ENCODE measurements at regions not wholly inside any gene's neighbourhood (a gene's known extent, or its start where the extent isn't known, plus 50 kb on each side); places are given as distances from the start of the nearest gene placed in this dataset.
"Not testable (repeated sequence)": the region's sequence is repeated elsewhere in the genome, so short reads cannot be mapped to it uniquely, and the experiment has no call there.

DNA sequence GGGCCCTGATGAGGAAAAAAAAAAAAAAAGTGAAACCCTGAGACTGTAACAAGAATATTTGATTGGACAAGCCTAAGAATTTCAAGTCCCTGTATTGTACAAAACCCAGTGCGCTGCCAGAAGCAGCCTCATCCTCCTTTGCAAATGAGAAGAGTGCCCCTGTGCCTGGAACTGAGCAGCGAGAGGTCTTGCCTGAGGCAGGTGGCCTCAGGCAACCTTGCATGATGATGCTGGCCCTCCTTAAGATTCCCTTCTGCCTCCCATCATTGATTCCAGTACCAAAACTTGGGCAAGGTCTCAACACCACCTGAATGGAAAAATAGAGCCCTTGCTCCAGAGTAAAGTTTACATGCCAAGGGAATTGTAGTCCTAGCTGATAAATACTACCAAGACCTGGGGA is 129.6 kb upstream of the RAB4A start:
- DNase-seq = no peak

DNA sequence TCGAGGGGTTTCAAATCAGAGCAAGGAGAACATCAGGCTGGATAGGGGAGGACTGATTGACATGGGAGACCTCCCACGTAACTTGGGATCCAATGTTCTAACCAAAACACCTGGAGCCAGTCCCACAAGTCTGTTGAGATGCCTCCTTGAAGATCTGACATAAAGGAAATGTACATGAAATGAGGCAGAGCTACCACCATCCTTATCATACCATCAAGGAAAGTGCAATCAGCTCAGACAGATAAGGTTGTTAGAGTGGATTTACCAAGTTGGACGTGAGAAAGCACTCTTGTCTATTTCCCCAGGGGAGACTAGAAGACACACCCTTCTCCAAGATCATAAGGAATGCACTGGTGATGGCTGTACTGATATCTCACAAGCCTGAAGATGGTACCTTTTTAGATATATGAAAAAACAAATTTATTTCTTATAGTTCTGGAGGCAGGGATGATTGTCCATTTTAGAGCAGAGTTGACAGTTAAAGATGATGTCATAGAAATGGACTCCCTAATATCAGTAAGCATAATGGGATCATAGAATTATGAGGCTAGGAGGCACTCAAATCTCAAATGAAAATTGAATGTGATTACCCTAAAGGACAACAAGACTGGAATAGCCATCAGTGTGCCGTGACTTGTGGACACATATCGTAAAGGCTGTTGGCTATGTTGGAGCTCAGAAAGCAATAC is 129.1 kb upstream of the RAB4A start:
- no peak for DNase-seq

DNA sequence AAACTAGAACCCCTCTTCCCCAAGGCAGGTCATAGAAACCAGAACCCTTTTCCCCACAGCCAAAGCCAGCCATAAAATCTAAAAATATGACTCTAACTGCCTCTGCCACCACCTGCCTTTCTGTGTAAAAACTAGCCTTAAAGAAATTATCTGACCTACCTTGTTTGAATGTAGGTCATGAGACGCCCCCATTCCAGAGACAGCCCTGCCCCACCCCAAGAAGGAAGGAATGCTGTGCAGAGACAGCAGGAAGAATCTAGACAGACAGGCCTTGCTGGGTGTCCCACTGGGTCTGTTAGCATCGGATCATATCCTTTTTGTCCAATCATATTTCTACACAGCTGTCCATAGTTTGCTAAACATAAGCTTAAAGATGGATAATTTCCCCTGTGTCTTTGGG is 128.4 kb upstream of the RAB4A start:
- no peak for DNase-seq

DNA sequence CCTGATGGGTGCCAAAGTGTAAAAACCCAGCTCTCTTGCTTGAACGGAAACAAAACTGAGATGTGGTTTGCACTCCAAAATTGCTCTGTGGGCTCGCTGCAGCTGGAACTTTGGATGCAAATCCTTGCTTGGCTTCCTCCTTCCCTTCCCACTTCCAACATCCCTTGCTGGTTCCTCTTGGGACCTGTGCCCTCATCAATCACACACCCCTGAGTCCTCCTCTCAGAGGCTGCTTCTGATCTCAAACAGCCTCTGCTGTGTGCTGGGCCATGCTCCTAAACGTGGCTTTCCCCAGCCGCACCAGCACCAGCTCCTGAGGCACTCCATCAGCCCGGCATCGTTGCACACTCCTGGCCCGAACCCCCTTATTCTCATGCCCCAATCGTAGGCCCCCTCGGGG is 124.3 kb upstream of the RAB4A start:
- no peak for DNase-seq

DNA sequence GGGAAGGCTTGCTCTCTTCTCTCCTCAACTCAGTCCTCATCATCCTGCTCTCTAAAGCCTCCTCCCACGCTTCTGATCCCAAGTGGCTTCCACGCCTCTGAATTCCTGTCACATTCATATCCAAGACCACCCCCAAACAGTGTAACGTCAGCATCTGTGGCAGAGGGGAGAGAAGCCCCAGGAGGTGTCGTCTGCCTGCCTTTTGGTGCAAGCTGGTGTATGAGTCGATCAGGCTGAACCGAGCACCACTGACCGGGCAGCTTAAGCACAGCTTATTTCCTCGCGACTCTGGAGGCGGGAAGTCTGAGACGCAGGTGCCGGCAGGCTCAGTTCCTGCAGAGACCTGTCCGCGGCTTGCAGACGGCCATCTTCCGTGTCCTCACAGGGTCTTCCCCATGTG is 123.8 kb upstream of the RAB4A start:
- DNase-seq = no peak

DNA sequence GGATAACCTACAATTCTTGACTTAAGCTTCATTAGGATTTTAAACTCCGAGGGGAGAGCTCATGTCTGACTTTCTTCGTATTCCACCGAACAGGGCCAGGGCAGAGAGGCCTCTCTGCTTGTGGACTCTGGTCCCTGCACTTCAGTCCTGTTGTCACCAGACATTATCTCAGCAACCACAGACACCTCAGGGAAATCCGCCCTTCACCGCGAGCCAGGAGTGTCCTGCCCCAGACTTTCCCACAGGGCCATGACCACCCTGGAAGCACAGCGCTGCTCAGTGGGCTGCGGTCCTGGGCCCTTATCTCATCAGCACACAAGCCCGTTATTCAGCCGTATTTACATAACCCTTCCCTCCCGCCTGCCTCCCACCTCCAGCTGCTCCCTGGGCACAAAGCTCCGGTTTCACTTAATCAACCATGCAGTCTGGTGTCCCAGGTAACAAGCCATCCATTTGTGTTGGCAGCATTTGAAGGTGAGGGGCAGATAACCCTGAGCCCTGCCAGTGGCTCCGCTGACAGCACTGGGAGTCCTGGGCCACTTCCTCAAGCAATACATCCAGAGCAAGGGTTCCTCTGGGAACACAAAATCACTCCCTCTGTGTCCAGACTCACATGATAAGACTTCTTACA is 122.8 kb upstream of the RAB4A start:
- peak; percentile 73 for DNase-seq

DNA sequence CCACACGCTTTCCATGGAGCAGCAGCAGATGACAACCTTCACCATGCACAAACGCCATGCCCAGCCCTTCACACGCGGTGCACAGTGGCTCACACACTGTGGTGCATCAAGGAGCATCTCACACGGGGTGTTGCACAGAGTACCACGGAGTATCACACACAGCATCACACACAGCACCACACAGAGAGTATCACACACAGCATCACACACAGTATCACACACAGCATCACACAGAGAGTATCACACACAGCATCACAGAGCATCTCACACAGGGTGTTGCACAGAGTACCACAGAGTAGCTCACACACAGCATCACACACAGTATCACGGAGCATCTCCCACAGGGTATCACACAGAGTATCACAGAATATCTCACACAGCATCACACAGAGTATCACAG is 122.2 kb upstream of the RAB4A start:
- DNase-seq = no peak

DNA sequence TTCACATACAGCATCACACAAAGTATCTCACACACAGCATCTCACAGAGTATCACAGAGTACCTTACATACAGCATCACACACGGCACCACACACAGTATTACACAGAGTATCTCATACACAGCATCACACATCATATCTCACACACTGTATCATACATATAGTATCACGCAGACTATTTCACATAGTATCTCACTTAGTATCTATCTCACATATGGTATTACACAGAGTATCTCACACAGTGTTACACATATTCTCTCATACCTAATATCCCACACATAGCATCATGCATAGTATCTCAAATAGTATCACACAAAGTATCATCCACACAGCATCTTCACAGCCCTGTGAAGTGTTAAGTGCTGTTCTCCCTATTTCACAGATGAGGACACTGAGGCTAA is 121.5 kb upstream of the RAB4A start:
- no peak for DNase-seq

DNA sequence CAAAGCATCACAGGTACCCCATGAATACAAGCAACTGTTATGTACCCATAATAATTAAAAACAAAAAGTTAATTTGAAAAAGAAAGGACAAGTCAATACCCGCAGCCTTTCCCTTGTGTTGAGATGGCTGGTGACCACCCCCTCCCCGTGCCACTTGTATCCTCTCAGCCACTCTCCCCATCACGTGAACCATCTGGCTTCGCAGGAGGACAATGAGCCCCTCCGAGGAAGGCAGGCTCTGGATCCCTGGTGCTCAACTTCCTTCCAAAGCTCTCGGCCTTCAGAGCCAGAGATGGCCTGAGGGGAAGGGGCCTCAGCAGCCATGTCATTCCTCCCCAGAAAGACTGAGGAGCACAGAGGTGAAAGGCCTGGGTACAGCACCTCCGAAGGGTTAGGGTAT is 120.4 kb upstream of the RAB4A start:
- no peak for DNase-seq

DNA sequence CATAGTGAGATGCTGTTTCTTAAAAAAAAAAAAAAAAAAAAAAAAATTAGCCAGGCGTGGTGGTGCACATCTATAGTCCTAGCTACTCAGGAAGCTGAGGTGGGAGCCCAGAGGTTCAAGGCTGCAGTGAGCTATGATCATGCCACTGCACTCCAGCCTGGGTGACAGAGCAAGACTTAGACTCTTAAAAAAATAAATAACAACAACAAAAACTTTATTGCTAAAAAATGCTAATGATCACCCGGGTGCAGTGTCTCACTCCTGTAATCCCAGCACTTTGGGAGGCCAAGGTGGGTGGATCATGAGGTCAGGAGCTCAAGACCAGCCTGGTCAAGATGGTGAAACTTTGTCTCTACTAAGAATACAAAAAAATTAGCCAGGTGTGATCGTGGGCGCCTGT is 119.5 kb upstream of the RAB4A start:
- not testable (repeated sequence) for DNase-seq

DNA sequence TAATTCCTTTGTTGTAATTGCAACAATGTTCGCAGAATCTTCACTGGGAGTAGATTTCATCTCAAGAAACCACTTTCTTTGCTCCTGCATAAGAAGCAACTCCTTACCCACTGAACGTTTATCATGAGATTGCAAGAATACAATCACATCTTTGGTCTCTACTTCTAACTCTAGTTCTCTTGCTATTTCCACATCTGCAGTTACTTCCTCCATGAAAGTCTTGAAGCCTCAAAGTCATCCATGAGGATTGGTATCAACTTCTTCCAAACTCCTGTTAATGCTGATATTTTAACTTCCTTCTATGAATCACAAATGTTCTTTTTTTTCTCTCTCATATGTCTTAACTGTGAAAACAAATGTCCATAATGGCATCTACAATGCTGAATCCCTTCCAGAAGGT is 118.6 kb upstream of the RAB4A start:
- no peak for DNase-seq

DNA sequence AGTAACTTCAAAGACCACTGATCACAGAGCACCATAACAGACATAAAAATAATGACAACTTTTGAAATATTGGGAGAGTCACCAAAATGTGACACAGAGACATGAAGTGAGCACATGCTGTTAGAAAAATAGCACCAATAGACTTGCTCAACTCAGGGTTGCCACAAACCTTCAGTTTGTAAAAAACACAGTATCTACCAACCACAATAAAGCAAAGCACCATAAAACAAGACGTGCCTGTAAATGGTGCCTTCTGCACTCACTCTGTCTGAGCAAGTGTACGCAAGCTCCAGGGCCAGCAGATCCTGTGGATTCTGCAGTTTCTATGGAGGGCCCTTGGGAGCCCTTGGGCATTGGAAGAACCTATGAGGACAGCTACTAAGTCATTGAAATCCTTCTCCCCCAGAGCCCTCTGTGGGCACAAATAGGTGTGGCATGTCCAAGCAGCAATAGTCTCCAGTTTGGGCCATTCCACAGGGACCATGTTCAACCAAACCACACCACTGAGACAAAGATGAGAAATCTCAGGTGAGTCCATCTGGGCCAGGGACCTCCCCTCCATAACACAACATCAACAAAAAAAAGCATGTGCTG is 116.9 kb upstream of the RAB4A start:
- no peak for DNase-seq

DNA sequence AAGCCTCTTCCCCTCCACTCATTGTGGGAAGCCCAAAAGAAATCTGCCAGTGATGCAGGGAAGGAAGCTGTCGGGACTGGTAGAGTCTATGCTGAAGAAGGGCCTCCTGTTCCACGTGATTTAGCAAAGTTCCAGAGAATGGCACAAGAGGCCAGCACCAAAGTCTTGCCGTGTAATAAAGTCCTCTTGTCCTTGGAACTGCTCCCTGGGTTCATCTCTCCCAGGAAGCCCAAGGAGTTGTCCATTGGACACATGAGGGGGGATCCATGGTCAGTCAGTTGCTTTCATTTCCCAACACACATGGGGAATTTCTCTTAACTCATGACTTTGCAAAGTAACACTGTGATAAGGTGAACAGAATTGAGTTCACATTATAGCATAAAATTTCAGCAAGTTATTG is 116.1 kb upstream of the RAB4A start:
- no peak for DNase-seq

DNA sequence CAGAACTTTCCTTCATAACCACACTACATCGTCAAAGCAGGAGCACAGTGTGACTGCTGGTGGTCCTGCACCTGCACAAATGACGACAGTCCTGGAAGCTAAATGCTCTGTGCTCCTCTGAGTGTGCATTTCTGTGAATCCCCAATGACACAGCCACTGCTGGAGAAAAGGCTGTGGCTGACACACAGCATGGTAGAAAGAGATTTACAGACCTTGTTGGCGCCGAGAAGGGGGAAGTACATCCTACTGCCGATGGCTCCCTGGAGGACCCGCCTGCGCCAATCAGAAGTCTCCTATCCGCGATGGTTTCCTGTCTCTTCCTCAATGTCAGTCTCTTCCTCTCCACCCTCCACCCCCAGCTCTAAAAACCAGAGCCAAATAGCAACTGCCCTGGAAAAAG is 115.4 kb upstream of the RAB4A start:
- no peak for DNase-seq

DNA sequence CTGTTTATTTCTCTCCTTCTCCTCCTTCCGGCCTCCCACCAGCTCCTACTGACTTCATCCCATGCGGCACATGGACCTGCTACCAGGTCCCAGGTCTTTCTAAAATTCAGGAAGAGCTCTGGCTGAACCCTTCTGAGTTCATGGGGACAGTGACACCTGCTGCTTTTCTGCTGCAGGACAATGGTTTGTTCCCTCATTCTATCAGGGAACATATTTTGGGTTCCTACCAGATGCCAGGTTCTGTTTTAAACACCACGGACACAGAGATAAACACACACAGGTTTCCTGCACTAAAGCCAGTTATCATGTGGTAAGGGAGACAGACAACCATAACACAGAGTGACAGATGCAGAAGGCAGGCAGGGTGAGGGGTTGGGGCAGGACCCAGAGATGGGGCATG is 114.0 kb upstream of the RAB4A start:
- no peak for DNase-seq

DNA sequence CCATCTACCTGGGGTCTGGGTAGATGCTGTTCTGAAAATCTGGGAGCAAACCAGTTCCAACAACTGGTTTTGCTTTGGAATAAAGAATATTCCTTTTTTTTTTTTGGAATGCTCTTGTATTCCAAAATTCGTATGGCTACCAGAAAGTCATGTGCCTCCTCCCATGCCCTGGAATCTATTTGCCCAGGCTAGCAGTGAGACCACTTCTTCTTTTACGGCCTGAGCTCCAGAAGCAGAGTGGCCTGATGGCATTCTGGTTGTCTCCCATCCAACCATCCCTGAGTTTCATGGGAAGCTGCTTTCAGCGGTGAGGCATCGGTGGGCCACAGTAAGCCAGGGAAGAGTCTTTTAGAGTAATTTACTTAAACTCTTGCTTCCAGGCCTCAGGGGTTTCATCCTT is 113.4 kb upstream of the RAB4A start:
- DNase-seq = no peak

DNA sequence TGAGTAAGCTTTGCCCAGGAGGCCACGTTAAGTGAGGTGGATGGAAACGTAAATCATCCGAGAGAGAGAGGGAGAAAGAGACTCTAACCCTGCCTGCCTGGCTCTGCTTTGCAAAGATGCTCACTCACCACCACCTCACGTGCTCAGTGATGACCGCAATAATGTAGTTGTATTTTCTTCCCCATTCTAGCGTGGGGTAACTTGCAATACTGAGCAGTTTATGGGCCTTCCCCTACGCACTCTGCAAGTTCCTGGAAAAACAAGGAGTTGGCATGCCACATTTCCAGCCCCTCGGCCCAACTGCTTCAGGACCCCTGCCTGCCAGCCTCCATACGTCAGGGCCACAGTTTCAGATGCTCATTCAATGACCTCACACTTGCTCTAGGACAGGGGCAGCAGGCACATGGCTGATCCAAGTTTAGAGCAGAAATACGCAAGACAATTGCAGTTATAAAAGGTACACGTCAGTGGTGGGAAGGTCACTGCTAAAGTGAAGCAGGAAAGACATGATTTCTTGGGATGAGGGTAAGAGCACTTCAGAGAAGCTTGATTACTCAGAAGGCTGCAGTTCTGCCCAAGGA is 112.5 kb upstream of the RAB4A start:
- DNase-seq = no peak

DNA sequence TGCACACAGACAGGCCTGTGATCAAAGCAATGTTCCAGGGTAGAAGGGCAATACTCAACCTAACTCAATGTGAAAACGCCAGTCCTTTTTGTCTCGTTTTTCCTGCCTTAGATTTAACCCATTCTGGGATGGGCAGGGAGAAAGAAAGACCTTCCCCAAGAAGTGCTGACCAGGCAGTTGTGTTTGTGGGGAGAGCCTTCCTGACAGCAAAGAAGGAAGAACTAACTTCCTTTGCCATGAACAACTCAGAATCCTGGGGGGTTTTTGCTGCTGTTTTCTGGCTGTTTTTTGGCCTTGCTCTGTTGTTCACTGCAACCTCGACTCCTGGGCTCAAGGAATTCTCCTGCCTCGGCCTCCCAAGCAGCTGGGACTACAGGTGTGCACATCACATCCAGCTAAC is 112.0 kb upstream of the RAB4A start:
- DNase-seq = no peak

DNA sequence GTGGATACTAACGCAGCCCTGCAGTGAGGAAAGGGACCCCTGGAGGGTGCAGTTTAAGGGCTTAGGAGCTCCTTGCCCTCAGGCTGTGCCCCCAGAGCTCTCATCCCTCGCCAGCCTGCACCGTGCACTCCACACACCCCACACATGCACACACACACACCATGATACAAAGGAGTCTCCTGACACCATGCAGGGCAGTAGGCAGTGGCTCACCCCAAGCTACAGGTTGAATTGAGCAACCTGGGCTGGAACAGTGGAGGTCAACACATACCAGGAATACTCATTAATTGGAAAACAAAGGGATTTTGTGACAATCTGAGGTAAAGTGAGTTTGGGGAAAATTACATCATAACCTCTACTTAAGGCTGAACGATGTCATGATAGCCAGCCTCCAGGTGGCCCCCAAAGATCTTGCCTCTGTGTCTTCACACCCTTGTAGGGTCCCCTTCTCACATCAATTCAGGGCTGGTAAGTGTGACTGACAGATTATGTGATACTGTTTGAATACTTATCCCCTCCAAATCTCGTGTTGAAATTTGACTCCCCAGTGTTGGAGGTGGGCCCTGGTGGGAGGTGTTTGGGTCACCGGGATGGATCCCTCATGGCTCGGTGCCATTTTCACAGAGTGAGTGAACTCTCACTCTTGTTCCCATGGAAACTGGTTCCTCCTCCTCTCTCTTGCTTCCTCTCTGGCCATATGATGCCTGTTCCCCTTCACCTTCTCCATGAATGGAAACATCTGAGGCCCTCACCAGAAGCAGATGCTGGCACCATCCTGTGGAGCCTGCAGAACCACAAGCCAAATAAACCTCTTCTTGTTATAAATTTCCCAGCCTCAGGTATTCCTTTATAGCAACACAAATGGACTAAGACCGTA is 111.0 kb upstream of the RAB4A start:
- DNase-seq = no peak

DNA sequence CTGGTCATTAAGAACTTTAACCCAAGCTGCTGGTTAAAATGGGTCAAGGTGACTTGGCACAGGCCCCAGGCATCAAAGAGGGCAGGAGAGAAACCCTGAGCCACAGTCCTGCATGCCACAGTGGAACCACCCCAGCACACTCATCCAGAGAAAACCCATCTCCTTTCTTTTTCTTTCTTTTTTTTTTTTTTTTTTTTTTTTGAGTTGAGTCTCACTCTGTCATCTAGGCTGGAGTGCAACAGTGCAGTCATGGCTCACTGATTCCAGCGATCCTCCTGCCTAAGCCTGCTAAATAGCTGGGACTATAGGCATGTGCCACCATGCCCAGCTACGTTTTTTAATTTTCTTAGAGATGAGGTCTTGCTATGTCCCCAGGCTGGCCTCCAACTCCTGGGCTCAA is 109.2 kb upstream of the RAB4A start:
- no peak for DNase-seq

DNA sequence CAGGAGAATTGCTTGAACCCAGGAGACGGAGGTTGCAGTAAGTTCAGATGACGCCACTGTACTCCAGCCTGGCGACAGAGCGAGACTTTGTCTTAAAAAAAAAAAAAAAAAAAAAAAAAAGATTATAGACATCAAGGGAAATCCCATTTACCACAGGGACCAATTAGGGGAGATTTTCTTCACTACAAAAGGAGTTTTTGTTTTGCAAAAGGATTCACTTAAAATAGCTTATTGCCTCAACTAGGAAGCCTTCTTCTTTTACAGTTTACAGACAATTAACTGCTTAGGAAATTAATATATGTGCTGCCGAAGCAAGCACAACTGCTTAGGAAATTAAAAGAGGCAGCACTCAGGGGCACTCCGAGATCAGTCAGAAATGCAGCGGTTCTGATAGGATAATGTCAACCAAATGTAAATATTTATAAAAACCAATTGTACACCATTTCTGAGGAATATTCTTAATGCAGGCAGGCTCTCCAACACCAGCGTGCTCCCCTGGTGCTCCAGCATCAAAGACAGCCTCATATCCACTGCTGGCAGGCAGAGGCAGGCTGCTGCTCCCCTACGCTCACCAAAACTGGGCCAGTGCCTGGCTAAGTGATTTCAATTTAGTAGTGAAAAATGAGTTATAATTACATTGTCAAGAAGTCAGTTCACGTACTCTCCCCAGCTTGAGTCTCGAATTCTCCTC is 107.9 kb upstream of the RAB4A start:
- DNase-seq = no peak

DNA sequence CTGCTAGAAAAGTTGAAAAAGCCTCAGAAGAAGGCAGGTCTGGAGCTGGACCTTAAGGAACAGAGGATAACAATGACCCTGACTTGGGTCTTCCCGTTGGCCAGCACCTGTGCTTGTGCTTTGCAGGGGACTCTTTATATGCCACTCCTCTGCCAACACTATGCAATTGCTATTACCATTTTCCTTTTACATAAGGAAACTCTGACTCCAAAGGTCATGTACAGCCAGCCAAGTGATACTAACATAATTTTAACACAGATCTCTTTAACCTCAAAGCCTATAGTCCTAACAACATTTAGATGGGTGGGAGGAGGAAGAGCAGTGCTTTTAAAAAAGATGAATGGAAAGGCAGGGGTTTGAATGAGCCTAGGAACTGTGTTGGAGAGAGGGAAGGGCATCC is 106.6 kb upstream of the RAB4A start:
- DNase-seq = no peak
